Right ventricle myocardium superior (tissue), 1 donor: ENCODE measurements at regions not wholly inside any gene's neighbourhood (a gene's known extent, or its start where the extent isn't known, plus 50 kb on each side); places are given as distances from the start of the nearest gene placed in this dataset.

Experiments used
- ATAC-seq: fragments of 200-7000 bp; cut with Tn5 transposase; one replicate; pipeline ENCODE4 v1.9.1; 2020; ENCODE audit warnings: mild to moderate bottlenecking; ENCODE audit not compliant: poor library complexity
- DNase-seq: peaks from one replicate; pipeline ENCODE4 v3.0.0-alpha.2; 2020
- intact Hi-C: fragments of 100-400 bp; cut with DNase I; formaldehyde crosslinking; loops from one replicate; pipeline ENCODE4 v1.11.2; 2022
- donor health status: DM: no; HTN: yes; CAD: no; lungs with severe emphysema.

- DNase-seq (no peak), ATAC-seq (no peak)
- intact Hi-C loops = no loop called here
Observed at GRCh38 chr2:94939349-94939748, 68.1 kb downstream of the TEKT4 start.

GRCh38 chr2:94947097-94948016 lies 76.1 kb downstream of the TEKT4 start:
- DNase-seq (no peak), ATAC-seq (no peak)
- intact Hi-C loops = no loop called here

- intact Hi-C loops = no loop called here
- ATAC-seq = no peak
- DNase-seq = no peak
Observed at GRCh38 chr2:94955702-94956101, 69.8 kb upstream of the MAL start.

- DNase-seq (no peak), ATAC-seq (peak; percentile 57)
- intact Hi-C loops = no loop called here
Observed at GRCh38 chr2:94956797-94957391, 68.6 kb upstream of the MAL start.

GRCh38 chr2:94958245-94958644 lies 67.3 kb upstream of the MAL start:
- ATAC-seq (no peak), DNase-seq (no peak)
- intact Hi-C loops = no loop called here

GRCh38 chr2:94960266-94960665 lies 65.2 kb upstream of the MAL start:
- intact Hi-C loops = no loop called here
- ATAC-seq = no peak
- DNase-seq = no peak

GRCh38 chr2:94960751-94961150 lies 64.8 kb upstream of the MAL start:
- intact Hi-C loops = no loop called here
- DNase-seq = no peak
- ATAC-seq = no peak

- DNase-seq = no peak
- intact Hi-C loops = no loop called here
- no peak for ATAC-seq
Observed at GRCh38 chr2:94964193-94964592, 61.3 kb upstream of the MAL start.

- ATAC-seq = no peak
- no peak for DNase-seq
- intact Hi-C loops = no loop called here
Observed at GRCh38 chr2:94966689-94967088, 58.8 kb upstream of the MAL start.

GRCh38 chr2:94970353-94970752 lies 55.2 kb upstream of the MAL start:
- ATAC-seq = no peak
- intact Hi-C loops = no loop called here
- no peak for DNase-seq
